ENCODE measurements at regions not wholly inside any gene's neighbourhood (a gene's known extent, or its start where the extent isn't known, plus 50 kb on each side); places are given as distances from the start of the nearest gene placed in this dataset.

DNA sequence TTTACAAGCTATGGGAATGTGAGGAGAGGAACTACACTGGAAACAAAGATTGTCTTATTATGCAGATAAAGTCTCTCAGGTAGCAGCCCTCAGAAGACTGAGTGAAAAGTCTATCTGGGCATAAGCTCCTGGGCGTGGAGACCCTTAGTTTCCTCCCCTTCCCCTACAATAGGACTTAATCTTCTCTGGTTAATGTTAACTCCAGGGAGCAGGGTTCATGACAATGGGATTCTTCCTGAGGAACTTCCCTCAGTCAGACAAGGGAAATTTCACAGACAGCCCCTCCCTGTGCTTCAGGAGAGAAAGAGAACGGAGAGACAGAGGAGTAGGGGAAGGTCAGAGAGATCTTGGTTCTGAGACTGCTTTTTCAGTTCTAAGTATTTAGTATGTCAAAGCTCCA, 1428.6 kb downstream of the LRRC4C start (continued):
- TF ChIP-seq ZFP41 (tag by site-specific recombination; IDR thresholded peaks at IDR 0.05; ENCODE audit: borderline replicate concordance): no peak
- TF ChIP-seq, protein P1, sequence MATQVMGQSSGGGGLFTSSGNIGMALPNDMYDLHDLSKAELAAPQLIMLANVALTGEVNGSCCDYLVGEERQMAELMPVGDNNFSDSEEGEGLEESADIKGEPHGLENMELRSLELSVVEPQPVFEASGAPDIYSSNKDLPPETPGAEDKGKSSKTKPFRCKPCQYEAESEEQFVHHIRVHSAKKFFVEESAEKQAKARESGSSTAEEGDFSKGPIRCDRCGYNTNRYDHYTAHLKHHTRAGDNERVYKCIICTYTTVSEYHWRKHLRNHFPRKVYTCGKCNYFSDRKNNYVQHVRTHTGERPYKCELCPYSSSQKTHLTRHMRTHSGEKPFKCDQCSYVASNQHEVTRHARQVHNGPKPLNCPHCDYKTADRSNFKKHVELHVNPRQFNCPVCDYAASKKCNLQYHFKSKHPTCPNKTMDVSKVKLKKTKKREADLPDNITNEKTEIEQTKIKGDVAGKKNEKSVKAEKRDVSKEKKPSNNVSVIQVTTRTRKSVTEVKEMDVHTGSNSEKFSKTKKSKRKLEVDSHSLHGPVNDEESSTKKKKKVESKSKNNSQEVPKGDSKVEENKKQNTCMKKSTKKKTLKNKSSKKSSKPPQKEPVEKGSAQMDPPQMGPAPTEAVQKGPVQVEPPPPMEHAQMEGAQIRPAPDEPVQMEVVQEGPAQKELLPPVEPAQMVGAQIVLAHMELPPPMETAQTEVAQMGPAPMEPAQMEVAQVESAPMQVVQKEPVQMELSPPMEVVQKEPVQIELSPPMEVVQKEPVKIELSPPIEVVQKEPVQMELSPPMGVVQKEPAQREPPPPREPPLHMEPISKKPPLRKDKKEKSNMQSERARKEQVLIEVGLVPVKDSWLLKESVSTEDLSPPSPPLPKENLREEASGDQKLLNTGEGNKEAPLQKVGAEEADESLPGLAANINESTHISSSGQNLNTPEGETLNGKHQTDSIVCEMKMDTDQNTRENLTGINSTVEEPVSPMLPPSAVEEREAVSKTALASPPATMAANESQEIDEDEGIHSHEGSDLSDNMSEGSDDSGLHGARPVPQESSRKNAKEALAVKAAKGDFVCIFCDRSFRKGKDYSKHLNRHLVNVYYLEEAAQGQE (tag by site-specific recombination; IDR thresholded peaks at IDR 0.05): no peak
- no peak for TF ChIP-seq ZFHX2 (tag by site-specific recombination; conservative IDR thresholded peaks at IDR 0.05)
- TF ChIP-seq, protein P2, sequence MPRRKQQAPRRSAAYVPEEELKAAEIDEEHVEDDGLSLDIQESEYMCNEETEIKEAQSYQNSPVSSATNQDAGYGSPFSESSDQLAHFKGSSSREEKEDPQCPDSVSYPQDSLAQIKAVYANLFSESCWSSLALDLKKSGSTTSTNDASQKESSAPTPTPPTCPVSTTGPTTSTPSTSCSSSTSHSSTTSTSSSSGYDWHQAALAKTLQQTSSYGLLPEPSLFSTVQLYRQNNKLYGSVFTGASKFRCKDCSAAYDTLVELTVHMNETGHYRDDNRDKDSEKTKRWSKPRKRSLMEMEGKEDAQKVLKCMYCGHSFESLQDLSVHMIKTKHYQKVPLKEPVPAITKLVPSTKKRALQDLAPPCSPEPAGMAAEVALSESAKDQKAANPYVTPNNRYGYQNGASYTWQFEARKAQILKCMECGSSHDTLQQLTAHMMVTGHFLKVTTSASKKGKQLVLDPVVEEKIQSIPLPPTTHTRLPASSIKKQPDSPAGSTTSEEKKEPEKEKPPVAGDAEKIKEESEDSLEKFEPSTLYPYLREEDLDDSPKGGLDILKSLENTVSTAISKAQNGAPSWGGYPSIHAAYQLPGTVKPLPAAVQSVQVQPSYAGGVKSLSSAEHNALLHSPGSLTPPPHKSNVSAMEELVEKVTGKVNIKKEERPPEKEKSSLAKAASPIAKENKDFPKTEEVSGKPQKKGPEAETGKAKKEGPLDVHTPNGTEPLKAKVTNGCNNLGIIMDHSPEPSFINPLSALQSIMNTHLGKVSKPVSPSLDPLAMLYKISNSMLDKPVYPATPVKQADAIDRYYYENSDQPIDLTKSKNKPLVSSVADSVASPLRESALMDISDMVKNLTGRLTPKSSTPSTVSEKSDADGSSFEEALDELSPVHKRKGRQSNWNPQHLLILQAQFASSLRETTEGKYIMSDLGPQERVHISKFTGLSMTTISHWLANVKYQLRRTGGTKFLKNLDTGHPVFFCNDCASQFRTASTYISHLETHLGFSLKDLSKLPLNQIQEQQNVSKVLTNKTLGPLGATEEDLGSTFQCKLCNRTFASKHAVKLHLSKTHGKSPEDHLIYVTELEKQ (tag by site-specific recombination; IDR thresholded peaks at IDR 0.05; ENCODE audit: borderline replicate concordance): no peak
- TF ChIP-seq ZNF624 (tag by site-specific recombination; IDR thresholded peaks at IDR 0.05): no peak
- TF ChIP-seq, protein P3, sequence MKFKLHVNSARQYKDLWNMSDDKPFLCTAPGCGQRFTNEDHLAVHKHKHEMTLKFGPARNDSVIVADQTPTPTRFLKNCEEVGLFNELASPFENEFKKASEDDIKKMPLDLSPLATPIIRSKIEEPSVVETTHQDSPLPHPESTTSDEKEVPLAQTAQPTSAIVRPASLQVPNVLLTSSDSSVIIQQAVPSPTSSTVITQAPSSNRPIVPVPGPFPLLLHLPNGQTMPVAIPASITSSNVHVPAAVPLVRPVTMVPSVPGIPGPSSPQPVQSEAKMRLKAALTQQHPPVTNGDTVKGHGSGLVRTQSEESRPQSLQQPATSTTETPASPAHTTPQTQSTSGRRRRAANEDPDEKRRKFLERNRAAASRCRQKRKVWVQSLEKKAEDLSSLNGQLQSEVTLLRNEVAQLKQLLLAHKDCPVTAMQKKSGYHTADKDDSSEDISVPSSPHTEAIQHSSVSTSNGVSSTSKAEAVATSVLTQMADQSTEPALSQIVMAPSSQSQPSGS (tag by site-specific recombination; IDR thresholded peaks at IDR 0.05; ENCODE audit: low read depth): no peak
- TF ChIP-seq ZNF785 (tag by site-specific recombination; IDR thresholded peaks at IDR 0.05): no peak
- no peak for TF ChIP-seq ZNF629 (tag by site-specific recombination; IDR thresholded peaks at IDR 0.05)
- TF ChIP-seq ZNF223 (tag by site-specific recombination; IDR thresholded peaks at IDR 0.05): no peak

DNA sequence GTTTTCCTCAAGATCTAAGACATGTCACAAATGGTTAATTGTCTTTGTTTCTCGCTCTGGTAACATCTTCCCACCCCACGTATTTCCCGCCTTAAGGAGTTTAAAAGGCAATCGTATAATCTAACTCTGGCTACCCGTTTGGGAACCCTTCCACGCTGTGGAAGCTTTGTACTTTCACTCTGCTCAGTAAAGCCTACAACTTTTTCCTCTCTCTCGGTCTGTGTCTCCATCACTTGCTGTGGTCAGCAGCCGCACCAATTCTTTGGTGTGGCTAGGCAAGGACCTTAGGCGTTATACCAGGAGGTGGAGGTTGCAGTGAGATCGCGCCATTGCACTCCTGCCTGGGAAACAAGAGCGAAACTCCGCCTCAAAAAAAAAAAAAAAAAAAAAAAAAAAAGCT, 1430.1 kb downstream of the LRRC4C start:
- H3K36me3 ChIP-seq (ENCODE audit: control insufficient read depth in 2 of 2, insufficient read depth in 1 of 2, low read length in 2 of 2): no peaks in the 10 kb centered on the region
- no peak overlapping the region for H3K4me3 ChIP-seq (ENCODE audit: low read depth, low read length)
- H3K9me3 ChIP-seq (ENCODE audit: control insufficient read depth, insufficient read depth, low read depth, low read length): no peaks in the 10 kb centered on the region
- no peaks in the 10 kb centered on the region for H3K4me1 ChIP-seq (ENCODE audit: control insufficient read depth, insufficient read depth, low read length)
- no peak overlapping the region for H3K27ac ChIP-seq (ENCODE audit: extremely low read depth, low read depth, low read length)
- POLR2A ChIA-PET: no interaction called here
- CTCF ChIA-PET: no interaction called here
- TF ChIP-seq ZNF114 (tag by site-specific recombination; IDR thresholded peaks at IDR 0.05) (no peak), ZNF548 (tag by site-specific recombination; IDR thresholded peaks at IDR 0.05) (no peak), GLI2 (tag by site-specific recombination; IDR thresholded peaks at IDR 0.05; ENCODE audit: borderline replicate concordance, low read depth) (no peak), KLF10 (tag by site-specific recombination; IDR thresholded peaks at IDR 0.05) (no peak), ZNF626 (tag by site-specific recombination; IDR thresholded peaks at IDR 0.05) (no peak), YY2 (tag by site-specific recombination; IDR thresholded peaks at IDR 0.05) (no peak), KLF7 (tag by site-specific recombination; IDR thresholded peaks at IDR 0.05; ENCODE audit: borderline replicate concordance) (no peak), FEZF1 (tag by site-specific recombination; IDR thresholded peaks at IDR 0.05) (no peak), ZNF121 (tag by site-specific recombination; IDR thresholded peaks at IDR 0.05) (no peak), GLIS1 (tag by site-specific recombination; IDR thresholded peaks at IDR 0.05) (no peak), ZNF76 (tag by site-specific recombination; IDR thresholded peaks at IDR 0.05; ENCODE audit: borderline replicate concordance, low read depth) (no peak), ZNF777 (tag by site-specific recombination; IDR thresholded peaks at IDR 0.05; ENCODE audit: borderline replicate concordance) (no peak), ZFP41 (tag by site-specific recombination; IDR thresholded peaks at IDR 0.05; ENCODE audit: borderline replicate concordance) (no peak), ZSCAN30 (tag by site-specific recombination; IDR thresholded peaks at IDR 0.05) (no peak), KLF8 (tag by site-specific recombination; IDR thresholded peaks at IDR 0.05) (no peak)
- TF ChIP-seq, protein P4, sequence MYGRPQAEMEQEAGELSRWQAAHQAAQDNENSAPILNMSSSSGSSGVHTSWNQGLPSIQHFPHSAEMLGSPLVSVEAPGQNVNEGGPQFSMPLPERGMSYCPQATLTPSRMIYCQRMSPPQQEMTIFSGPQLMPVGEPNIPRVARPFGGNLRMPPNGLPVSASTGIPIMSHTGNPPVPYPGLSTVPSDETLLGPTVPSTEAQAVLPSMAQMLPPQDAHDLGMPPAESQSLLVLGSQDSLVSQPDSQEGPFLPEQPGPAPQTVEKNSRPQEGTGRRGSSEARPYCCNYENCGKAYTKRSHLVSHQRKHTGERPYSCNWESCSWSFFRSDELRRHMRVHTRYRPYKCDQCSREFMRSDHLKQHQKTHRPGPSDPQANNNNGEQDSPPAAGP (tag by site-specific recombination; IDR thresholded peaks at IDR 0.05): no peak
- TF ChIP-seq, protein P5, sequence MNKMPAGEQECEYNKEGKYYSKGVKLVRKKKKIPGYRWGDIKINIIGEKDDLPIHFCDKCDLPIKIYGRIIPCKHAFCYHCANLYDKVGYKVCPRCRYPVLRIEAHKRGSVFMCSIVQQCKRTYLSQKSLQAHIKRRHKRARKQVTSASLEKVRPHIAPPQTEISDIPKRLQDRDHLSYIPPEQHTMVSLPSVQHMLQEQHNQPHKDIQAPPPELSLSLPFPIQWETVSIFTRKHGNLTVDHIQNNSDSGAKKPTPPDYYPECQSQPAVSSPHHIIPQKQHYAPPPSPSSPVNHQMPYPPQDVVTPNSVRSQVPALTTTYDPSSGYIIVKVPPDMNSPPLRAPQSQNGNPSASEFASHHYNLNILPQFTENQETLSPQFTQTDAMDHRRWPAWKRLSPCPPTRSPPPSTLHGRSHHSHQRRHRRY (tag by site-specific recombination; IDR thresholded peaks at IDR 0.05): no peak
- TF ChIP-seq, protein P6, sequence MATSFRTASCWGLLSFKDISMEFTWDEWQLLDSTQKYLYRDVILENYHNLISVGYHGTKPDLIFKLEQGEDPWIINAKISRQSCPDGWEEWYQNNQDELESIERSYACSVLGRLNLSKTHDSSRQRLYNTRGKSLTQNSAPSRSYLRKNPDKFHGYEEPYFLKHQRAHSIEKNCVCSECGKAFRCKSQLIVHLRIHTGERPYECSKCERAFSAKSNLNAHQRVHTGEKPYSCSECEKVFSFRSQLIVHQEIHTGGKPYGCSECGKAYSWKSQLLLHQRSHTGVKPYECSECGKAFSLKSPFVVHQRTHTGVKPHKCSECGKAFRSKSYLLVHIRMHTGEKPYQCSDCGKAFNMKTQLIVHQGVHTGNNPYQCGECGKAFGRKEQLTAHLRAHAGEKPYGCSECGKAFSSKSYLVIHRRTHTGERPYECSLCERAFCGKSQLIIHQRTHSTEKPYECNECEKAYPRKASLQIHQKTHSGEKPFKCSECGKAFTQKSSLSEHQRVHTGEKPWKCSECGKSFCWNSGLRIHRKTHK (tag by site-specific recombination; IDR thresholded peaks at IDR 0.05): no peak

All from HEK293 (cell line).